NCI-H128 (cell line): ENCODE measurements at regions not wholly inside any gene's neighbourhood (a gene's known extent, or its start where the extent isn't known, plus 50 kb on each side); places are given as distances from the start of the nearest gene placed in this dataset.
"Not testable (repeated sequence)": the region's sequence is repeated elsewhere in the genome, so short reads cannot be mapped to it uniquely, and the experiment has no call there.

Experiments
- DNase-seq: peaks from one replicate; lab custom pipeline; 2025; ENCODE audit not compliant: unreplicated experiment; lab: John Stamatoyannopoulos, UW

DNA sequence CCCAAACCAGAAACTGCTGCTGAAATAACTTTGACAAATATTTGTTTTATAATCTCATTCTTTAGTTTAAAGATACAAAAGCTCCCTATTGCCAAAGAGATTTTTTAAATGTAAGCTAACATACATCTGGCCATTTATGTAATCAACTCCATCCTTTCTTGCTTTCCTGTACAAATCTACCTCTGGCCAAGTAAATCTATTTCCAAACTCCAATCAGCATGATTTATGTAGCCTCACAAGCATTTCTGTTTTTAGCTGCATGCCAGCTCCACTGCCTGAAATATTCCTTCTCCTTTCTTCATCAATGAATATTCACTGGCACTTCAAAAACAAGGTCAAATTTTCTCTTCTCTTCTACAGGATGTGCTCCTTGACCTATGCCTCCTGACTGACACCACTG is 80.0 kb downstream of the SHOX2 start:
- DNase-seq: no peak

DNA sequence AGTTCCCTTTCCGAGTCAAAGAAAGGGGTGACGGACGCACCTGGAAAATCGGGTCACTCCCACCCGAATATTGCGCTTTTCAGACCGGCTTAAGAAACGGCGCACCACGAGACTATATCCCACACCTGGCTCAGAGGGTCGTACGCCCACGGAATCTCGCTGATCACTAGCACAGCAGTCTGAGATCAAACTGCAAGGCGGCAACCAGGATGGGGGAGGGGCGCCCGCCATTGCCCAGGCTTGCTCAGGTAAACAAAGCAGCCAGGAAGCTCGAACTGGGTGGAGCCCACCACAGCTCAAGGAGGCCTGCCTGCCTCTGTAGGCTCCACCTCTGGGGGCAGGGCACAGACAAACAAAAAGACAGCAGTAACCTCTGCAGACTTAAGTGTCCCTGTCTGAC is 86.3 kb downstream of the SHOX2 start:
- DNase-seq: not testable (repeated sequence)

DNA sequence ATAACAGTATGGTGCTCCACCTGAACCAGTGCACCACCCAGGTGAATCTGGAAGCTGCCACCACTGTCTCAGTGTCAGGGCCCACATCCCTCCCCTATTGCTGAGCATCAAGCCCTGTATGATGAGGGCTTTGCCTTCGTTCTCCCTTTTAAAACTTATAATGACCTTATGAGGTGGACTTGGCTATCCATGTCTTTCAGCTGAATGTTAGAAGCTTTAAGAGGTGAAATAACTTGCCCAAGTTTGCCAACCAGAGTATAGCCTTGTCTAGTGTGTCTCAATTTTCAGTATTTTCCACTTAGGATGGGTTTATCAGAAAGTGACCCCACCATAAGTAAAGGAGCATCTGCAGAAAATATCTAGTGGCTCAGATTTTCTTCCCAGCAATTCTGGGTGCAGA is 87.8 kb downstream of the SHOX2 start:
- no peak for DNase-seq

DNA sequence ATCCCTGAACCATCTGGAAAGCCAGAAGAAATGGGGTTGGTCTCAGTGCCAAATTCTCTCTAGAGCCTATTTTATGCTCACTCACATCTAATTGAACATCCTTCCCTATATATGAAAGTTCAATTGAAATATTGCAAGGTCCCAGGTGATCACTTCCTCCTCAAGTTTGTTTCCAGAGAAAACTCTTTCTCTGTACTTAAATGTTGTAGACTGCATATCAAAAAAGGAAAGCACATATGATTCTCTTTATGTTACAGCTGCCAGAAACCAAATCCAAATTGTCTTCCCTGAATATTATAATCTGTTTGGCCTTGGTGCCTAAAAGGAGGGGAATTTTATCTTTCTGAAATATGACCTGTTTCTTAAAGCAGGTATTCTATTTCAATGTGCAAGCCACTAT is 93.3 kb downstream of the SHOX2 start:
- DNase-seq: no peak

DNA sequence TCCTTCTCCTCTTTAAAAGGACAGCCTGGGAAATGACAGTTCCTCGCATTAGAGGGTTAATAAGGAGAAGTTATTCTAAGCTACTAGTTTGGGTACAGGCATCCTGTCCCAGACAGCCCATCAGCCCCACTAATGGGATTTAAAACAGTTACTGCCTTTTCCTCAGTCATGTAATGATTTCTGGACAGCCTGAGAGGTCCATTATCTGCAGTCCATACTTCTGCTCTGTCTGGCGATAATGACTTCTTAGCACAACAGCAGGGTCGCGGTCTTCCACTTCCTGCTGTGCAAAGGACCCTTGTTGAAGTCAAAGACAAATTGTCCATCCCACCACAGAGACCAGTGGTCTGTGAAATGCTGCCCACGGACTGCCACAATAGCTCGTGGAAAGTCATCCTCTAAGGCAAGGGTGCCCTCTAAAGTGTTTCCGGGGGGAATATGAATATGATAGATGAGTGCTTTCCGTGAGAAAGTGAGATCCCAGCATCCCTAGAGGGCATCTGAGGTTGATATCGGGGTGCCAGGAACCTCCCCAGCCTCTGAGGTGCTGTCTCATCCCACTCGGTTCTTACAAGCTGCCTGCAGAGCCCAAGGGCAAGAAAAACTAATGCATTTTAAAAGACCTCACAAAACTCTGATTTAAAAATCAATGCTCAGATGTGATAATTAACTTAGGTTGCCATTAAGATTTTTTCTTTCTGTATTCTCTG is 100.7 kb downstream of the SHOX2 start:
- DNase-seq: no peak

DNA sequence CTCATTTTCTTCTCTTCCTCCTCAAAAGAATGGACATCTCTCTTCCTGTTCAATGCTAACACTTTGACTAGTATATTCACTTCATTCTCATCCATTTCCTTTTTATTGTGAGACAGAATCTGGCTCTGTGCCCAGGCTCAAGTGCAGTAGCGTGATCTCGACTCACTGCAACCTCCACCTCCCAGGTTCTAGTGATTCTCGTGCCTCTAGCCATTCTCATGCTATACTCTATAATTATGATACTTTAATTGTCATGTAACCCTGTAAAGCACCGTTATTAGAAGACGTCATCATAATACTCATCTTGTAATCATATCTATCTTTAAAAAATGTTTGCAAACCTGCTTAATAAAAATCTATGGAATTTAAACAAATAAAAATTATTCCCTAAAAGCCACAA is 107.0 kb downstream of the SHOX2 start:
- peak; percentile 28 for DNase-seq

DNA sequence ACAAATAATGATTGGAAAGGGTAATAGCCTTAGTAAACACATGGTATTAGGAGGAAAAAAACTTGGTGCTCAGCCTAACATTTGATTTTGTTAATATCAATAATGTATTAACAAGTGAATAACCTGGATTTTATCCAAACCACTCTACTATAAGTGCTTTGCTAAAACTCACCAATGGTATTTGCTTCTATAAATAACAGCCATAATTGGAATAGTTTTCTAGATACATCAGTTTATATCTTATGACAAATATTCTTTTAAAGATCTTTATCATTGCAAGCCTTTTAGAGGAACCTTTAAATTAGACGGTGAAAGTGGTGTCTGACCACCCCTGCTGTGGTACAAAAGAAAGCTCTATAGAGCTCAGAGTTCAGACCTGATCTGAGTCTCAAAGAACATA is 123.9 kb downstream of the SHOX2 start:
- no peak for DNase-seq

DNA sequence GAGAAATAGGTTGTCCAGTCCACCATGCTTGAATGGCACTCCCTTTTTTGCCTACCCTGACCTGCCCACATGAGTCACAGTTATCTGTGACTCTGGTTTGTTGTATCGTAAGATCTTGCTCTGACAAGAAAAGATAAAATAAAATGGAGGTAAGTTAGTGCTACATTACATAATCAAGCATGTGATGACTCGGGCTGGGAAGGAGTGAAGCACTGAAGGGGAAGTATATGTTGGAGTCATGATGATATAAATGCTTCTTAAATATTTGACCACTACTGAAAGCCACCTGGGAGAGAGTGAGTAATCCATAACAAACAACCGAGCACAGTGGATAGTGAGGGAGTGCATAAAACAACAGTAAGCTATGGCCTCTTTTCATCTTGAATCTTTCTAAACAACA is 124.4 kb downstream of the SHOX2 start:
- DNase-seq: no peak

DNA sequence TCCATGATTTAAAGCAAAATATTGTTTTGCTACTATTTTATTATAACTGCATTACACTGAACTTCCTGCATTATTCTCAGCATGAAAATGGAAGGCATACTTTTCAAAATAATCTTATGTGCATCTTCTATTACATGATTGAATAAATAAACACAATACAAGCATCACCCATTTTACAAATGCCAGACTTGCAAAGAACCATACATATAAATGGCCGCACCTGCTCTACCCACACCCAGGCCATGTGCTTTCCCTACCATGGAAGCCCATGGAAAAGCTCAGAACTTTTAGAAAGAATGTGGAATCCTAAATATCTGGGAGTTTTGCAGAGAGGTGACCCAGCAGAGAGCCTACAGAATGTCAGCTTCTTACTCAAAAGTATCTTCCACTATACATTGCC is 127.2 kb downstream of the SHOX2 start:
- DNase-seq: no peak

DNA sequence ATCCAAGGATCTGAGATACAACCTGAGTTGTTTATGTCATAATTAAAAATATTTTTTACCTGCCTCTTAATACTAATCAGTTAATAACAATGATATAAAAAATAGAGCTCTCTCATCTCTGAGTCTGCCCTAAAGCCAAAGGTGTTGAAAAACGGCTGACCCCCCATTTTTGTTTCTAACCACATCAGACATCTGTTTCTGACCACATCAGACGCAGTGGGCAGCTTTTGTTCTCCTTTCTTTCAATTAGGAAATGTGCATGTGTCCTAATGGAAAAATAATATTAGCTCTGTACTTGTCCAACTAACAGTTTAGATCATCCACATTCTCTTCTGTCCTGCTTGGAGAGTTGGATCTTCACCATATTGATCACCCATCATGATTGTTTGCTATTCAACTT is 144.6 kb downstream of the SHOX2 start:
- no peak for DNase-seq

DNA sequence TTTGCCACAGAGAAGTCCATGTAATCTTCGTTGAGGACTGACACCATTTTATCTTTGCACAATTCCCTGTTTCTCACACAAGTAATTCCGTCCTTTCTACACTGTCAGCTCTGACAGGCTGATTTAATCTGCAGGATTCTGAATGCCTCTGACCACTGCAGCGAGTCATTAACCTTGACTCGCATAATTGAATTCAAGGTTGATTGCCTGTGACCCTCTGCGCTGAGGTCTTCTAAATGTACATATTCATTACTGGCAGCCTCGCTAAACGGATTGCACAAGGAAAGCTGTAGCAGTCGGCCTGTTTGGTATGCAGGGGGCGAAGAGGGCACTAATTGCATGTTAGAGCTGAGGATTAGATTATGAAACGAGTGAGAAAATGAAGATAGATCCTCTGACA is 147.8 kb downstream of the SHOX2 start:
- DNase-seq: no peak

DNA sequence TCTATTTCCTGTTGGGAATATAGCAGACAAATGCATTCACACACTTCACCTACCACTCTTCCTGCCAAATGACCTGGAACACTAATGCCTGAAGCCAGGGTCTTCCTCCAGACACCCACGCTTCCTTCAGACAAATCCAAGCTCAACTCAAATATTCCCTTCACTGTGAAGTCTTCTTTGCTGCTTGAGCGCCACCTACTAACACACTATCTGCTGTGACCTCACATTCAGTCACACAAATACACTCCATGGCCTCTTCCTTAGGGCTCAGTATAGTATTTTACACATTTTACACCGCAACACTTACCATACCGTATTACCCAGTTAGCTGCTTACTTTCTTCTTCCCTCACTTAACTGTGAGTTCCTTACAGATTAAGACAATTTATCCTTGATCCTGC is 149.4 kb downstream of the SHOX2 start:
- no peak for DNase-seq

DNA sequence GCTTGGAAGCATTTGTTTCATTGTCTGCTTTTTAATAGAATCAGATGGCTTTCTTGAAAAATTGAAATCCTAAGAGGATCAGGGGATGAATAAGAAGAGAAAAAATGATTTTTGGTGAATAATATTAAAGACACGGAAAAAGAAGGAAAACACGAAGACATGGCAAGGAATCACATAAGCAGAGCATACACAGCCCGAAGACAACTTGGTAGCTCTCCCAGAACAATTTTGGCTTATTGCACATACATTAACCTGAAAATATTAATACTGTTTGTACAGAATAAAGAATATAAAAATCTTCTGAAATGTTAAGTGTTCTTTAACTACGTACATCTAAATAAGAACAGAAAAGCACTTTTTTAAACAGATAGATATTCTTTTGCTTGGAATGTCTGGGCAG is 150.0 kb downstream of the SHOX2 start:
- DNase-seq: no peak

DNA sequence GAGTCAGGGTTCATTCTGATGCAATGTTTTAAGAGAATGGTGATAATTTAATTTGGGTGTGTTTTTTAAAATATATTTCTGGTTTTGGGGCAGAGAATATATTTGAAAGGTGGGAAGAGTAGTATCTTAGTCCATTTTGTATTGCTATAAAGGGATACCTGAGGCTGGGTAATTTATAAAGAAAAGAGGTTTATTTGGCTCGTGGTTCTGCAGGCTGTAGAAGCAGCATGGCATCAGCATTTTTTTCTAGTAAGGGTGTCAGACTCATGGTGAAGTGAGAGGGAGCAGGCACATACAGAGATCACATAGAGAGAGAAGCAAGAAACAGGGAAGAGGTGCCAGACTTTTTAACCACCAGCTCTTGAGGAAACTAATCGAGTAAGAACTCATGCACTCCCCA is 152.7 kb downstream of the SHOX2 start:
- no peak for DNase-seq

DNA sequence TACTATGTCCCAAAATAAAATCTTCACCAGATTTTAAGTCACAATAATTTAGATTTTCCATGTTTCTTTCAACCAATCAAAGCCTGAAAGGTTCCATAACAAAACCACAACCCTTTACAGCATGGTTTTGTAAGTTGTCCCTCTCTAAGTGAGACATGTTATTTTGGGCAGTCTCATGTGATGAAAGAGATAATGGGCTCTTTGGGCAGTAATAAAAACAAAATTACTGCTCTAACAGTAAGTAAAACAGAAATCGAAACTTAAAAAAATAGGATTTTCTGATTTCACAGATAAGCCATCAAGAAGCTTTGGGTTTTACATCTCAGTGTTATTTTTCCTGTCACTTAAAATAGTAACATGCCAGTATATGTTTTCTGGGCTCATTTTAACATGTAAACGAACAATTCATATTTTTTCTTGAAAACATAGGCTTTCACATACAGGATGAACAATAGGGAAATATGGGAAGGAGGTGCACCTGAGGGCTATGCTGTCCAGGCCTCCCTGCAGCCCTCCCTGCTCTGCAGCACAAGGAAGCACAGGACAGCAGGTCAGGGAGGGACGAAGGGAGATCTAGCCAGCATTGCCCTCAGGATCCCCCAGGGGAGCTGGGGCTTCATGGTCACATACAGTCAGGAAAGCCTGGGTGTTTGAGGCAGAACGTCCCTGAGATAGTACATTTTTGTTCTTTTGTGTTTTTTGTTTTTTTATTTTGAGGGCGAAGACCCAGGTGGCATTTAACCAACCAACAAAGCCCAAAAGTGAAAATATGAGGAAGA is 157.4 kb downstream of the SHOX2 start:
- no peak for DNase-seq

DNA sequence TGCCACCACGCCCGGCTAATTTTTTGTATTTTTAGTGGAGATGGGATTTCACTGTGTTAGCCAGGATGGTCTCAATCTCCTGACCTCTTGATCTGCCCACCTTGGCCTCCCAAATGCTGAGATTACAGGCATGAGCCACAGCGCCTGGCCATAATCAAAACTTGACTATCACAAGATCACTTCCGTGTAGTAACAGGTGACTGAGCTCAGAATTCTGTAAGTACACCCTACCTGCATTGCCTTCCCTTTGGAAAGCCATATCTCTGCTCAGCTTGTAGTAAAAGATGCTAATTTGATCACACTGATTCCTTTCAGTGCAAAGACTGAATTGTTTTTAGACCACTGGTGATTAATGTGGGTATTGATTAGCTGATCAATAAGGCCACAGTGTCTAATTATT is 167.1 kb downstream of the SHOX2 start:
- DNase-seq: no peak

DNA sequence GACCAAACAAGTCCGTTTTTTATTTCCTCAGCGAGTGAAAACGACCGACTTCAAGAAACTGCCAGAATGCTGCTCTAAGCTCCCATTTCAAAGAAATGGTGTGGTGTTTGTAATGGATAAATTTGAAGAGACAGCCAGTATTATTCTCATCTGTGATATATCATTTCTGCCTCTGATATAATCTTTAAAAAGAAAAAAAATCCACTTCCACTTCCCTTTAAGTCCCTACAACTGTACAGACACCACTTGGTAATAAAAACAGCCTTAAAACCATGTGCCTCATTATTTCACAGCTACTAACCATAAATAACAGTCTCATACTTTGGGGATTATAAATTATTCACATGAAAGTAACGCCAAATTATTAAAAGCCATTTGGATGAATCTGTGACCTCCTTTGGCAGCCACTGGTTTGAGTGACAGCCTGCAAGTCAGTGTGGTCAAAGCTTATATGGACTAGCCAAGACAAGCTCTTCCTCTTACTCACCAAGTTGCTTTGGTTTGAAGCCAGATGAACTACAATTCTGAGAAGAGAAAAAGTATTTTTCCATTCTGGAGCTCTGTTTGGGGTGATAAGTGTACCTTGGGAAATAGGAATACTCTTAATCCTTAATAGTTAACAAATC is 168.0 kb downstream of the SHOX2 start:
- DNase-seq: no peak

DNA sequence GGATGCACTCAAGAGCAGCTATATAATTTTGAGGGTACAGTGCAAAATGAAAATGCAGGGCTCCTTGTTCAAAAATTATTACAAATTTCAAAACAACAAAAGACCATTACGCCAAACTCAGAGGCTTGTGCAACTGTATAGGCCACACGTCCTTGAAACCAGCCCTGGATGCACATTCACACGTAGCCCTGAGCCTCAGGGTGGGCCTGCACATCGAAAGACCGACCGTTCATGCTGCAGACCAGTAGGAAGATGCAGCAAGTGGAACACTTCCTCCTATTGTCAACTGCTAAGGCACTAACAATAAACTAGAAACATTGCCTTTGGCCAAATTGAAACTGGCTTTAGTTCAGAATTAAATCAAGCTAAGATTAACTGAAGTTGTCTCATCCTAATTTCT is 174.7 kb downstream of the SHOX2 start:
- DNase-seq: no peak

DNA sequence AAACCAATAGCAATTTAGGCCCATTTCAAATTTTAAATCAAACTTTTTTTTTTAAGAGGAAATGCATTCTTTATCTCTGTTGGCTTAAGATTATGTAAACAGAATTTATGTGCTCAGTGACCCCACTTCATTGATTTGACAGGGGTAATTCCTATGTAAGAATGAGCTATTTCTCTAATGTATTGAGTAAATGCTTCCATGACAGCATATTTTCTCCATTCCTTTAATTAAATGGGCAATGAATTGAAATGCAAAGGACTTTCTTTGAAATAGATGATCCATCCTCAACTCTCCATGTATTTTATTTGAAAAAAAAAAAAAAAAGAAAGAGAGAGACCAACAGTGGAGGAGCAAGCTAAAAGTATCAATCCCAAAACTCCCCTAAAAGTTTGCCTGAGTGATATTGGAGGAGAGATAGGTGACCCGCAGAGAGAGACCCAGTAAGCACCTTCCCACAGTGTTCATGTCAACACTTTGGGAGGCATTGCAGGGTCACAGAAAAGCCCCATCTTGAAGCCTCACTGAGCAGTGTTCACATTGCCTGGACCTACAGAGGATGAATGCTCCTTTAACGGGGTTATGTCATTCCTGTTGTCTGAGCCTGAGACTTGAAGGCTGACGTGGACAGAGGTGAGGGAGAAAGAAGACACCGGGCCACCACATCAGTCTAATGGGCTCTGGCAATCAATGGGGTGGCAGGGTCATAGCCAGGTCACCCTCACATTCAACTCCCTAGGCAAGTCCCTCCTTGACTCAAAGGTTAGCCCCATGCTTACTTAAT is 176.0 kb downstream of the SHOX2 start:
- DNase-seq: no peak

DNA sequence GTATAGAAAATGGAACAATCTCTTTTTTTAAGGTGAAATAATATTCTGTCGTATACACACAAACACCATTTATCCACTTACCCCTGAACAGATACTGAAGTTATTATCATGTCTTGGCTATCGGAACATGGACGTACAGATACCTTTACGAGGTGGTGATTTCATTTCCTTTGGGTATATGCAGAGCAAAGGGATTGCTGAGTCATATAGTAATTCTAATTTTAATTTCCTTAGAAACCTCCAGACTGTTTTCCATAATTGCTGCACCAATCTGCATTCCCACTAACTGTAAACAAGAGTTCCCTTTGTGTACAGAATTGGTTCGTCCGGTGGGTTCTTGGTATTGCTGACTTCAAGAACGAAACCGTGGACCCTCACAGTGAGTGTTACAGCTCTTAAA is 179.4 kb downstream of the SHOX2 start:
- no peak for DNase-seq

DNA sequence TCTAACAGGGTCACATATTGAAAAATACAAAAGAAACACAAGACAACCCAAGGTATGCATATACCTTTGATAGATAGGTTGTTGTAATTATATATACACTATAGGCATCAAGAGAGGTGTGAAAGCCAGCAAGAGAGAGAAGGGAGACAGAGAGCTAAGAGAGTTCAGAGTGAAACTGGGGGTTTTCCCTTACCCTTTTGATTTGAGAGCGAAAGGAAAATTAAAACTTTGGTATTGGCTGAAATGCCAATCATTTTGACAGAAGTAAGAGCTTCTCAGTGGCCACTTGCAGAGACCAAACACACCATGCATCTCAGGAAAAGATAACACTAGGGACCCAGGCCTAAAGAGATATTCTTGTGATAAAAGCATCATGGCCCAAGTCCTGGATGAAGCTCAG is 183.6 kb downstream of the SHOX2 start:
- no peak for DNase-seq

DNA sequence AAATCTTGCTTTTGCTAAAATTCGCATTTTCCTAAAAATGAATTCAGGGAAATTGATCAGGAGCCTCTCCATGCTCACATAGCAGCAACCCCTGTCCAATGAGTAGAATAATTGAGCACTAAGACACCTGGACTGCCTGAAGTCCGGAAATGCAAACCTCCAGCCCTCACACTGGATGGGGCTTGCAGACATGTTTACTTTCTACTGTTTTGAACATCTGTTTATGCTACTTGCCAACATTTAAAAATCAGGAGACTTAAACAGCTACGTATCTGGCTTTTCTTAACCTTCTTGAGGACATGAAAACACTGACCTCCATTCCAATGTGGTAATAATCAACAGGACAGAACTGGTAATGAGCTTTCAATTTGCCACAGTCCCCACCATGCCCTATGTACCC is 184.4 kb downstream of the SHOX2 start:
- DNase-seq: no peak
